ENCODE measurements at regions not wholly inside any gene's neighbourhood (a gene's known extent, or its start where the extent isn't known, plus 50 kb on each side); places are given as distances from the start of the nearest gene placed in this dataset.

DNA sequence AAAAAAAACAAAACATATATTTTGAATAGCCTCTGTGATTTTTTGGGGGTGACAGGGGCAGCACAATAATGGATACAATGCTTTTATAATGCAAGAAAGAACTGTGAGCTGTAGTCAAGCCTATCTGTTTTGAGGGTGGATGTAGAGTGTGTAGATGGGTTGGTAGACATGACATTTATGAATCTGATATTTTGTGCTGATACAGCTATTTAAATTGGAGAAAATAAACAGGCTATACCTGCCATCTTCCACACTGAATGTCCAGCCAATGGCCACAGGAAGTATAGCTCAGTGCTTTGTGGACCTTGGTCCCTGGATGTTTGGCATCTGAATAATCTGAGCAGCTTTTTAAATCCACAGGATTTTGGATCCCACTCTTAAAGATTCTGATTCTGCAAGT lies 175.0 kb downstream of the NEDD1 start:
- TF ChIP-seq, protein P1, sequence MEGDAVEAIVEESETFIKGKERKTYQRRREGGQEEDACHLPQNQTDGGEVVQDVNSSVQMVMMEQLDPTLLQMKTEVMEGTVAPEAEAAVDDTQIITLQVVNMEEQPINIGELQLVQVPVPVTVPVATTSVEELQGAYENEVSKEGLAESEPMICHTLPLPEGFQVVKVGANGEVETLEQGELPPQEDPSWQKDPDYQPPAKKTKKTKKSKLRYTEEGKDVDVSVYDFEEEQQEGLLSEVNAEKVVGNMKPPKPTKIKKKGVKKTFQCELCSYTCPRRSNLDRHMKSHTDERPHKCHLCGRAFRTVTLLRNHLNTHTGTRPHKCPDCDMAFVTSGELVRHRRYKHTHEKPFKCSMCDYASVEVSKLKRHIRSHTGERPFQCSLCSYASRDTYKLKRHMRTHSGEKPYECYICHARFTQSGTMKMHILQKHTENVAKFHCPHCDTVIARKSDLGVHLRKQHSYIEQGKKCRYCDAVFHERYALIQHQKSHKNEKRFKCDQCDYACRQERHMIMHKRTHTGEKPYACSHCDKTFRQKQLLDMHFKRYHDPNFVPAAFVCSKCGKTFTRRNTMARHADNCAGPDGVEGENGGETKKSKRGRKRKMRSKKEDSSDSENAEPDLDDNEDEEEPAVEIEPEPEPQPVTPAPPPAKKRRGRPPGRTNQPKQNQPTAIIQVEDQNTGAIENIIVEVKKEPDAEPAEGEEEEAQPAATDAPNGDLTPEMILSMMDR (IDR thresholded peaks at IDR 0.05; ENCODE audit: insufficient read depth, low read length) = no peak
- no peak for TF ChIP-seq POLR2AphosphoS5 (IDR thresholded peaks at IDR 0.05; ENCODE audit: low read depth)
- no peak for TF ChIP-seq SPI1 (IDR thresholded peaks at IDR 0.05; ENCODE audit: borderline replicate concordance, low read depth)
